ENCODE measurements at regions not wholly inside any gene's neighbourhood (a gene's known extent, or its start where the extent isn't known, plus 50 kb on each side); places are given as distances from the start of the nearest gene placed in this dataset.
A peak's percentile ranks its signal among the peaks of the same experiment; 100 is the strongest.

GRCh38 chr4:31126881-31127398 is 406.8 kb downstream of the PCDH7 start:
- H3K4me1 Mint-ChIP-seq = no peaks in the 10 kb centered on the region
- no peak overlapping the region for H3K27ac Mint-ChIP-seq
- peaks cover 0 to 5% of the 10 kb centered on the region in 2 donors for H3K9me3 Mint-ChIP-seq
- no peak for ATAC-seq
- no peaks in the 10 kb centered on the region for H3K27me3 Mint-ChIP-seq
- H3K4me3 Mint-ChIP-seq = no peak overlapping the region
- DNase-seq = no peak

DNA sequence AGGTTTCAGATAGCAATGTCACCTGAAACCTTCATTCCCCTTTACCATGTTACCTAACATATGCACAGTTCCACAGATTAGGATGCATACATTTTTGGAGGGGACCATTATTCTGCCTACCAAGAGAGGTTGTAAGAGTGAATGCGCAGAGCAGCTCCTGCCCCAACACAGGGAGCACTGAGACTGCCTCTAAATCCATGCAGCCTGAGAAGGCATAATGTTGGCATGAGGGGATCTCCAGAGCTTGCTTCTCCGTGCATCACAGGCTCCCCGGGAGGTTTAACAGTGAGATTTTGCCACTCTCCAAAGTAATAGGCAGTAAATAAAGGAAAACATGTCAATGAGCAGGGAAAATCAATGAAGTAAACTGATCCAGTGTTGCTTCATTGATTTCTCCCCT is 410.8 kb downstream of the PCDH7 start:
- H3K4me1 Mint-ChIP-seq = no peaks in the 10 kb centered on the region
- no peak for DNase-seq
- no peaks in the 10 kb centered on the region for H3K27me3 Mint-ChIP-seq
- no peak for ATAC-seq
- H3K27ac Mint-ChIP-seq = no peak overlapping the region
- no peaks in the 10 kb centered on the region for H3K9me3 Mint-ChIP-seq
- no peak overlapping the region for H3K4me3 Mint-ChIP-seq

DNA sequence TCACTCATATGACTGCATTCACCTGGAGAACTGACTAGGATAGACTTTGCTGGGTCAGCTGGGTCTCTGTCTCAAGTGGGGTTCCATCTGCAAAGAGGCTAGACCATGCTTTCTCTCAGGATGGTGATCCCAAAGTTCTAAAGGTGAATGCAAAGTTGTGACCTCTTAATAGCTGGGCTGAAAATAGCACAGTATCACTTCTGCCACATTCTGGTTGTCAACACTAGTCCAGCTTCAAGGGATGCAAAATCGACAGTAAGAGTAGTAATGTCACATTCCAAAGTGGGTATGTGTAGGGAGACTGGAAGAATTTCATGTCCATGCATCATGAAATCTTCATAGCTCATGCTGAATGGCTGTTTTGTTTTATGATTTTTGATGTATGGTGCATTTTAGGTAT is 414.6 kb downstream of the PCDH7 start:
- H3K27me3 Mint-ChIP-seq = no peaks in the 10 kb centered on the region
- H3K9me3 Mint-ChIP-seq = no peaks in the 10 kb centered on the region
- no peaks in the 10 kb centered on the region for H3K4me1 Mint-ChIP-seq
- DNase-seq (no peak), ATAC-seq (no peak)
- no peak overlapping the region for H3K4me3 Mint-ChIP-seq
- H3K27ac Mint-ChIP-seq = no peak overlapping the region

DNA sequence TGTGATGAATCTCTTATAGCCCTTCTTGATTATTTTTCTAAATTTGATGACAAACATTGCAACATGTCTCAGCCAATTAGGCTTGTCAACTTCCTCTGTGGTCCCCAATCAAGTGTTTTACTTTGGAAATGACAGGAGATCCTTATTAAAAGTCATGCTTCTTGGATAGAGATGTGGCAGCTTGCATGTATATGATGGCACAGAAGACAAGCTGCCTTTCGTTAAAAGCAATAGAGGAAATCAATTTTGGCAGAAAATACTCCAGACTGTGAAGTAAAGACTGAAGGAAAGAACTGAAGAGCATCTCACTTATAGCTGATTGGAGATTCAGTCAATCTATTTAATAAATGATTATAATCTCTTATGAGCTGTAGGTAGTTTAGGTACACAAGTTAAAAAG is 419.6 kb downstream of the PCDH7 start:
- Mint-ChIP-seq H3K27me3 (no peaks in the 10 kb centered on the region), H3K4me1 (no peaks in the 10 kb centered on the region), H3K9me3 (no peaks in the 10 kb centered on the region), H3K27ac (no peak overlapping the region), H3K4me3 (no peak overlapping the region)
- ATAC-seq = no peak
- DNase-seq = no peak

- Mint-ChIP-seq H3K4me3 (no peak overlapping the region), H3K9me3 (no peaks in the 10 kb centered on the region), H3K27me3 (no peaks in the 10 kb centered on the region), H3K4me1 (no peaks in the 10 kb centered on the region), H3K27ac (no peak overlapping the region)
- ATAC-seq (no peak), DNase-seq (no peak)
Observed at GRCh38 chr4:31141095-31141831, 421.1 kb downstream of the PCDH7 start.

- ATAC-seq (no peak), DNase-seq (no peak)
- Mint-ChIP-seq H3K27ac (no peak overlapping the region), H3K4me3 (no peak overlapping the region), H3K27me3 (no peaks in the 10 kb centered on the region), H3K4me1 (no peaks in the 10 kb centered on the region), H3K9me3 (no peaks in the 10 kb centered on the region)
Observed at GRCh38 chr4:31141832-31142142, 421.6 kb downstream of the PCDH7 start.

DNA sequence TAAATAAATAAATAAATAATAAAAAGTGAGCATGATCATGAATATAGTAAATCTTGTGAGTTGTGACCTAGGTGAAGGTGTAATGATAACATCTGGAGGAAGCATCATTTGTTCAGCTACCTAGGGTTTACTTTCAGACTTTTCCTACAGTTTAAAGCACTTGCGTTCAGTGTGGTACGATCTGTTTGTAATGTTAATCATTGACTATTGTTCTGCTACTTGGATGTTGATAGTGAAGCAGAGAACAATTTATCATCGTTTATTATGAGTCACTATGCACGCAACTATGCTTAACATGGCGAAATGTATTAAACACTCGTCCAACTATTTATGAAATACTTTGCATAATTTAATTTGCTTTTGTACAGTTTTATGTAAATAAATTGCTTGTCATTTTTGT is 426.2 kb downstream of the PCDH7 start:
- Mint-ChIP-seq H3K27me3 (no peaks in the 10 kb centered on the region), H3K9me3 (no peaks in the 10 kb centered on the region), H3K27ac (no peak overlapping the region), H3K4me3 (no peak overlapping the region), H3K4me1 (no peaks in the 10 kb centered on the region)
- DNase-seq (no peak), ATAC-seq (no peak)

GRCh38 chr4:31148990-31149389 is 428.8 kb downstream of the PCDH7 start:
- H3K27me3 Mint-ChIP-seq = no peaks in the 10 kb centered on the region
- ATAC-seq (no peak), DNase-seq (no peak)
- peaks cover 4% of the 10 kb centered on the region in 2 donors for H3K9me3 Mint-ChIP-seq
- H3K27ac Mint-ChIP-seq = no peak overlapping the region
- H3K4me3 Mint-ChIP-seq = no peak overlapping the region
- H3K4me1 Mint-ChIP-seq = no peaks in the 10 kb centered on the region

GRCh38 chr4:31156221-31156620 is 436.1 kb downstream of the PCDH7 start:
- no peaks in the 10 kb centered on the region for H3K4me1 Mint-ChIP-seq
- H3K9me3 Mint-ChIP-seq = peaks cover 6 to 7% of the 10 kb centered on the region in 2 donors
- no peaks in the 10 kb centered on the region for H3K27me3 Mint-ChIP-seq
- ATAC-seq = no peak
- no peak overlapping the region for H3K27ac Mint-ChIP-seq
- DNase-seq = no peak
- H3K4me3 Mint-ChIP-seq = no peak overlapping the region

GRCh38 chr4:31160146-31160545 is 440.0 kb downstream of the PCDH7 start:
- ATAC-seq (no peak), DNase-seq (no peak)
- Mint-ChIP-seq H3K27ac (no peak overlapping the region), H3K9me3 (no peaks in the 10 kb centered on the region), H3K4me1 (no peaks in the 10 kb centered on the region), H3K4me3 (no peak overlapping the region), H3K27me3 (no peaks in the 10 kb centered on the region)

DNA sequence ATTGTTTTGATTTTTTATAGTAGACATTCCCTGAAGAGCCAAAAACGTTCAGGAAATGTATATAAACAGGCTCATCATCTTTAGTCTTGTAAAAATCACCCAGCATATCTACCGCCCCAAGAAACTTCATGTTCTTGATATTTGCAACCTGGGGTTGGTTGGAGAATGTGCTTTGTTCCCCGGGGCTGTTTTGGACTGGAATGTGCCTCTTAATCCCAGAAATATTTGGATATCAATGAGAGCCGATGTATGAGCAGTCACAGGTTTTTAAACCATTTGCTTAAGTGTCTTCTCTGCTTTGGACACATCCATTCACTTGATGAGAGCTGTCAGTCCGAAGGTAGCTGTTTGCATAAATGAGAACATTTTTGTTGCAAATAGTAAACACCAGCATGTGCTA is 449.7 kb downstream of the PCDH7 start:
- DNase-seq = no peak
- Mint-ChIP-seq H3K4me1 (no peaks in the 10 kb centered on the region), H3K9me3 (peaks cover 7 to 10% of the 10 kb centered on the region in 2 donors), H3K4me3 (no peak overlapping the region), H3K27me3 (no peaks in the 10 kb centered on the region), H3K27ac (no peak overlapping the region)
- ATAC-seq = no peak

GRCh38 chr4:31171362-31171761 is 451.2 kb downstream of the PCDH7 start:
- H3K27ac Mint-ChIP-seq = no peak overlapping the region
- peaks cover 7 to 10% of the 10 kb centered on the region in 2 donors for H3K9me3 Mint-ChIP-seq
- no peak overlapping the region for H3K4me3 Mint-ChIP-seq
- DNase-seq = no peak
- no peaks in the 10 kb centered on the region for H3K4me1 Mint-ChIP-seq
- no peak for ATAC-seq
- no peaks in the 10 kb centered on the region for H3K27me3 Mint-ChIP-seq

DNA sequence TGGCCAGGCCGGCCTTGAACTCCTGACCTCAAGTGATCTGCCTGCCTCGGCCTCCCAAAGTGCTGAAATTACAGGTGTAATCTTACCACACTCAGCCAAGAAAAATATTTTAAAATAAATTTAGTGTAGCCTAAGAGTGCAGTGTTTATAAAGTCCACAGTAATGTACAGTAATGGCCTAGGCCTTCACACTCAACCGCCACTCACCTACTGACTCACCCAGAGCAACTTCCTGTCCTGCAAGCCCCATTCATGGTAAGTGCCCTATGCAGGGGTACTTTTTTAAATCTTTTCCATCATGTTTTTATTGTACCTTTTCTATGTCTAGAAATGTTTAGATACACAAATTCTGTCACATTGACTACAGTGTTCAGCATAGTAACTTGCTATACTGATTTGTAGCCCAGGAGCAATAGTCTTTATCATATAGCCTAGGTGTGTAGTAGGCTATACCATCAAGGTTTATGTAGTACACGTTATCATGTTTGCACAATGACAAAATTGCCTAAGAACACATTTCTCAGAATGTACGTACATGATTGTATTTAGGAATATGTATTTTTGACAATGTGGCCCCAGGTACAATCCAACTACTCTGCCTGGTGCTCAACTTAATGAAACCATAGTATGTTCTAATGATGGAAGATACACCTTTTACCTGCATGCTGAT is 455.2 kb downstream of the PCDH7 start:
- DNase-seq (no peak), ATAC-seq (no peak)
- no peaks in the 10 kb centered on the region for H3K27me3 Mint-ChIP-seq
- no peak overlapping the region for H3K27ac Mint-ChIP-seq
- H3K4me1 Mint-ChIP-seq = no peaks in the 10 kb centered on the region
- H3K9me3 Mint-ChIP-seq = peaks cover 6 to 7% of the 10 kb centered on the region in 2 donors
- H3K4me3 Mint-ChIP-seq = no peak overlapping the region

DNA sequence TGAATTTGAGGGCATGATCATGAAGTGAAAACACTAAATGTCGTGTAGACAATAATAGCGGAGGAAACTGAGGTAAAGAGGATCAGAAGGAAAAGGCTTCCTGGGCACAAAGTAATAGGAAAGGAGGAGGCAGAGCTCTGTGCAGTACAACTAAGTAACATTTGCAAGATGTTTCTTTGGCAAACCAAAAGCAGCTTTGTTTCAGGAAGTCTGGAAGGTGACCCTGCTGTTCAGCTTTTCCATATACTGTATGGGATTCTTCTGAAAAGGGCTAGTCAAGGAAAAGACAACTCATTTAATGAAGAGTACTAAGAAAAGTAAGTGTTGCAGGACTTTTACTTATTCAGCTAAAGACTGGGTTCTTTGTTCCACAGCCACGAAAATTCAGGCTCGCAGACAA is 463.1 kb downstream of the PCDH7 start:
- DNase-seq (no peak), ATAC-seq (no peak)
- Mint-ChIP-seq H3K4me1 (no peaks in the 10 kb centered on the region), H3K9me3 (peaks cover 0 to 11% of the 10 kb centered on the region in 2 donors), H3K27ac (no peak overlapping the region), H3K4me3 (no peak overlapping the region), H3K27me3 (no peaks in the 10 kb centered on the region)

- Mint-ChIP-seq H3K27me3 (no peaks in the 10 kb centered on the region), H3K27ac (peak overlapping the region in 1 of 2 donors; percentile 3), H3K4me1 (no peaks in the 10 kb centered on the region), H3K4me3 (no peak overlapping the region), H3K9me3 (peaks cover 0 to 14% of the 10 kb centered on the region in 2 donors)
- ATAC-seq (no peak), DNase-seq (no peak)
Observed at GRCh38 chr4:31185014-31185585, 464.9 kb downstream of the PCDH7 start.

DNA sequence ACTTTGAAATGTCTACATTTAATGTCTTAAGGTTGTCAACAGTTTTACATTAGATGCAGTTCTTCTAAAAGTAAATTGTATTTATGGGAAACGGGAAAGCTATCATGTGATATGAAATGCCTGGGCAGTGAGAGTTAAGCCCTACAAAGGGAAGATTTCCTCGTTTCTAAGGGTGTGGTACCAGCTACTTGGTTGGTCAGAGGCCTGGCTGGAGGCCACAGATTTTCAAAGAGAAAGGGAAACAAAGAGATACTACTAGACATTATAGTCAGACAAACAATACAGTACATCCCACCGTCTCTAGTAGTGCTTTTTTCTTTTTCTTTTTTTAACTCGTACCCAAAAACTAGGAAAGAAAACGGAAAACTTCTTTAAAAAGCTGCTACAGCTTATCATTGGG is 467.8 kb downstream of the PCDH7 start:
- Mint-ChIP-seq H3K4me1 (no peaks in the 10 kb centered on the region), H3K27me3 (no peaks in the 10 kb centered on the region), H3K4me3 (no peak overlapping the region), H3K9me3 (peaks cover 0 to 13% of the 10 kb centered on the region in 2 donors), H3K27ac (no peak overlapping the region)
- no peak for ATAC-seq
- no peak for DNase-seq

All from stimulated activated naive CD8-positive, alpha-beta T cell treated with anti-CD3 and anti-CD28 coated beads, Interleukin-15, amount 100 ng/mL, for 72 hours (primary cell).